Omental fat pad (tissue), 3 donors: ENCODE measurements at regions not wholly inside any gene's neighbourhood (a gene's known extent, or its start where the extent isn't known, plus 50 kb on each side); places are given as distances from the start of the nearest gene placed in this dataset.

Source experiments
- ATAC-seq: fragments of 150-250 bp; one replicate; pipeline ENCODE4 v1.9.1; 2016; ENCODE audit warnings: mild to moderate bottlenecking, moderate library complexity; ENCODE audit not compliant: low FRiP score
- DNase-seq: peaks from one replicate; pipeline ENCODE4 v3.0.0-alpha.2; 2019; ENCODE audit warnings: low spot score
- CTCF ChIP-seq, 3 donors: fragments of 450-650 bp; IDR thresholded peaks; one replicate each; pipeline ENCODE4 v1.5.1; 2016 to 2017; ENCODE audit warnings: antibody characterized with exemption in 3 of 3, mild to moderate bottlenecking in 3 of 3, moderate library complexity in 2 of 3

DNA sequence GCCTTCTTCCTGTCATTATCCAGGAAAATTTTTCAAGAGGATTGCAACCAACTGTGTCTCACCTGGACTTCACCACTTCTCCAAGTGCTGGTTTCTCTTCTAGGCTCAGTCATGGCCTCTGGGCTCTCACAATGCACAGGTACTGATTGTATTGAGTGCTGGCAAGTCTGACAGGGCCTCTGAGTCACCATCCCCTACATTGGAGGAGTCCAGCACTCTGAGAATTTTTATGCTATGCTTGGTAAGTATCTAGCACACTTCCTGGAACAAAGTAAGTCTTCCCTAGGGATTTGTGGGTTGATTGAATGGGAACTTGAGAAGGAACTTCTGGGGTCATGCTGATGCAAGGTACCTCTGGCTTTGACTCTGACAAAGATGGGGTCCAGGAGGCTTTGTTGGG is 147.2 kb upstream of the CELF4 start:
- ATAC-seq = no peak
- no peak for DNase-seq

DNA sequence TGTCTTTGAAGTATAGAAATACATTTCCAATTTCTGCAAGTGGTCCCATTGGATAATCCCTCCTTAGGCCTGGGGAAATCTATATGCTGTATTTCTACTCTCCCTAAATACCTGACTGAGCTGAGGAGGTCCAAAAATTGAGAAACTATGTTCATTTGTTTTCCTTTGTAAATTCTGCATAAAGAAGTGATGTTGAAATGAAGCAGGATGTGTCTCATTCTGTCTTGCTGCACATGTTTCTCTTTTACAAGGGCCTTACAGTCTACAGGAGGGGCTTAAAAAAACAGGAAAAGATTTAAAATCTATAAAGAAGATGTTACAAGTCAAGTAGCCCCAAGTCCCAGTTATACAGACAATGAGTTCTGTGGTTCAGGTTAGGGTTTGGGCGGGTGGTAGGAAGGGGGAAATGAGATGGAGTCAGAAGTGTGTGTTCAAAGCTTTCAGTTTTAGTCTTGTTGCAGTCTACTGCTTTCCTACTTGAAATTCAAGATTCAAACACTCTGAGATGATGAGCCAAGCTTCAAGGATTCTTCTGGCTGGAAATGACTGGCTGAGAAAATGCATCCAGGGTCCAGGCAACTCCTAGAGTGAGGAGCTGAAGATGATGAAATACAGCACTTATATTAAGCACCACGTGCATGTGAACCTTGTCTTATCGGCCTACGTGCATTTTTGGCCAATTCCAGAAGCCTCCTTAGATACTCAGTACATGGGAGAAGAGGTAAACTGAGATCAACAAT is 146.3 kb upstream of the CELF4 start:
- no peak for TF ChIP-seq CTCF (IDR thresholded peaks at IDR 0.05)

More for the DNA sequence above, 147.2 kb upstream of the CELF4 start:
- no peak for TF ChIP-seq CTCF (IDR thresholded peaks at IDR 0.05)

GRCh38 chr18:37710726-37711125 is 145.1 kb upstream of the CELF4 start:
- DNase-seq = no peak
- ATAC-seq = no peak
- TF ChIP-seq CTCF (IDR thresholded peaks at IDR 0.05) = no peak

More for the DNA sequence above, 146.3 kb upstream of the CELF4 start:
- ATAC-seq = no peak
- no peak for DNase-seq

DNA sequence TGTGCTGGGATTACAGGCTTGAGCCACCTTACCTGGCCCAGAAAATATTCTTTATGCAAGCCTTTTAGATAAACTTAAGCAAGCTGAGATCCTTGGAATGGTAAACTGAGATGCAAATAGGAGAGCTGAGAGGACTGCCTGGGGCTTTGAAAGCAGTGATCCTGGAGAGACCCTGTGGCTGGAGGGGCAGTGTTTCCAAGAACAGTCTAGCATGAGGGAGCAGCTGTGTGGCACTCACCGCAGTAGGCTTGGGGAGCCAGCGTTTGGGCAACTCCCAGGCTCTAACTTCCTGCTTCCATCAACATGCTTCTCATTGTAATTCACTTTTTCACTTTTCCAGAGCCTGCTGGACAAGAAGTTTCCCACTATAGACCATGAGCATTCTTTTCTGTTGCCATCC is 144.1 kb upstream of the CELF4 start:
- ATAC-seq = no peak
- DNase-seq = no peak
- no peak for TF ChIP-seq CTCF (IDR thresholded peaks at IDR 0.05)

DNA sequence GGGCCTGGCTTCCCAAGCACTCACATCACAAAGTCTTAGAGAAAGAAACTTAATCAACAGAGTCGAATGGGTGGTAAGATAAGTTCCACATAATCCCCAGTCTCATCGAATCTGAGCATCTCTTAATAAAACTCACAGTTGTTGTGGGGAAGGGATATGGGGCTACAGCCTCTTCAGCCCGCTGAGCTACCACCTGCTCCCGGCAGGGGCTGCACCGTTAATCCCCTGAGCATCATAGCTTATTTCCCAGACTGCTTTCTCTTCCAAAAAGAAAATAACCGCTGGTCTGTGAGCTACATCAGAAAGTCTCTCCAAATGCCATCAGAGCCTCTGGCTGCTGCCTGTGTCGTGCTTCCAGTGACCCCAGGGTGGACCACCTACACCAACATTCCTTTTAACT is 139.4 kb upstream of the CELF4 start:
- TF ChIP-seq CTCF (IDR thresholded peaks at IDR 0.05) = no peak
- DNase-seq (no peak), ATAC-seq (no peak)

DNA sequence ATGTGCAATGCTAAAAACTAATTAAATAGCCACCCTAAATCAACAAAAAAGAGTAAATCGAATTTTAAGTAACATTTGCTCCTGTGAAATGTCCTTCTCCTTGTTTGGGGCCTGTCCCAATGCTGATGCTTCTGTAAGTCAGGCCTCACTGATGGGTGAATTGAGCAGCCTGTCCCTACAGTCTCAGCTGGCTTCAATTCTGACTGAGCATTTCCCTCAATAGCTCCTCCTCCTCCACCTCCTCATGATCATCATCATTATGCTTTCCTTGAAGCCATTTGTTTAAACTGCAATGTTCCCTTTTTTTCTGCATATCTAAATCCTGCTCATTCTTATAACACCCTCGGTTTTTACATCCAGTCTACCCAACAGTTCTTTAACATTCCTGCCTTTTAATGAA is 137.2 kb upstream of the CELF4 start:
- ATAC-seq (no peak), DNase-seq (no peak)
- no peak for TF ChIP-seq CTCF (IDR thresholded peaks at IDR 0.05)

DNA sequence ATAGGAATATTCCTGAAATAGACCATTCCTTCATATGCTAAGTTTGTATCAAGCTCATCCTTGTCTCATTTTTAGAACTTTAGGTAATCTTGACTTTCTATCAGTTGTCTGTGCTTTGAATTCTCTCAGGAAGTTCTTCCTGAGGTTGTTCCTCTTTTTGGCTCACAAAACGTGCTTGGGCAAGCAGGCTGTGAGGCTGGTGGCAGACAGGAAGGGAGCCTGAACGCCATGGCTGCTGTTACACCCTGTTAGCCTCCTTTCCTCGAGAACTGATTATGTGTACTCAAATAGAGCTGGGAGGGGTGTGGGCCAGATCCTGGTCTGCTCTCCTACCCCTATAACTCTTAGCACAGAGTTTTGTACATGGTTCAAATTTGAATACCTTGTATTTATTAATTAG is 136.4 kb upstream of the CELF4 start:
- no peak for DNase-seq
- no peak for ATAC-seq
- TF ChIP-seq CTCF (IDR thresholded peaks at IDR 0.05) = no peak
